ENCODE measurements at regions not wholly inside any gene's neighbourhood (a gene's known extent, or its start where the extent isn't known, plus 50 kb on each side); places are given as distances from the start of the nearest gene placed in this dataset.

DNA sequence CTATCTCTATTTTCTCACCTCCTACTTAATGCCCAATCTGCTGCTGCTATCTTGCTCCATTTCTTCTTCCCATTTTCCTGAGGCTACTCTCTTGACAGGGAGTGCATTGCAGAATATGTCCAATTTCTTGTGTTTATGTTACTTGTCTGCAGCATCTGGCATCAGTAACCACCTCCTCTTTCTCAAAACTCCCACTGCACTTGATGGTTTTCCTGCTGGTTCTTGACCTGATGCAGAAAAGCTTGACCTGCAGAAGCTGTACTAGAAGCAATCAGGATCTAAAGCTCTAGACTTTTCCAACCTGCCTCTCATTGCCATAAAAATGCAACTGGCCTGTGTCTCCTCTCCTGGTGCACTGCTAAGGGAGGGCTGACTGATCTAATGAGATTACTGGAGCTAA lies 287.8 kb downstream of the ZEB1 start:
- DNase-seq (ENCODE audit: low read depth in 2 of 2) = no peak

DNA sequence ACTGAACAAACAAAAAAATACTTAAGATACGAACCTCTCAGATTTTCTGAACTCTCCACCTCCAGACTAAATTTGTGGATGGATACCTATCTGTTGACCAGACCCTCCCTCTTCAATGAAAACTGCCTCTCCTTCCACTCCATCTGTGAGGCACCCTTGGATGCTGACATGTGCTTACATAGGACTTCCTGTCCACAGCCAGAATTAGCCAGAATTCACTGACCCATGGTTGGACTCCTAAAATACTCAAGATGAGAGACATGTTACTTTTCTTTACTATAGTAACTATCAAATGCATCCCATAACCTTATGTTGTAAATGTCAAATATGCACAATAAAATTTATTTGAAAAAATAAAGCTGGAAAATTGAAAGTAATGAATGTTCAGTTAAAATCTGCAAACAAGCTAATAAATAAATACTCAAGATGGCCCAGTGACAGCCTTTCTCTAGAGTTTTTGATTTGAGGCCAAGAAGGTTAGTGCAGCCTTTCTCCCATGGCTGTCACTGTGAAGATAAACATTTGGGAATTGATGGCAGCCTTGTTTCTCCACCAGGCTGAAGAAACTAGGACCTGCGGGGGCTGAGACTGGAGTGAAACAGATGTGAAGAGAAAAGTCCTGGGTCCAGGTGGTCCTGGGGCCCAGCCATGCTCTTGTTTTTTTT lies 287.0 kb downstream of the ZEB1 start:
- DNase-seq (ENCODE audit: low read depth in 2 of 2) = no peak

DNA sequence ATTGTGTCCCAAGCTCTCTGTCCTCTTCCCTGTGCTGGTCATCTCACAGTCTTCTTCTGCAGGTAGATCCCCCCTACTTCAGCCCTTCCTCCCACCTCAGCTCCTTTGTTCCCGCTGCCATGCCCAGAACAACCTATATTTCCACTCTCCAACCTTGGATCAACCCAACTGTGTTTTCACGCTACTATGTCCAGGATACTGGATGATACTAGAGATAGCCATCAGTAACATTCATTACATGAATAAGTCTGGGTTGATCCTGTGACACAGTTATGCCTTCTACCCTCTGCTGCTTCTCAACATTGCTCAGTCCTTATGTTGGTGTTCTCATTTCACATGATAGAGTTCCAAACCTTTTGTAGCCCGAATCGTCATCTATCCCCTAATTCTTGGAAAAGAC lies 286.4 kb downstream of the ZEB1 start:
- DNase-seq (ENCODE audit: low read depth in 2 of 2) = no peak

- no peak for DNase-seq (ENCODE audit: low read depth in 2 of 2)
These were observed 285.7 kb downstream of the ZEB1 start for GRCh38 chr10:31604646-31605170.

DNA sequence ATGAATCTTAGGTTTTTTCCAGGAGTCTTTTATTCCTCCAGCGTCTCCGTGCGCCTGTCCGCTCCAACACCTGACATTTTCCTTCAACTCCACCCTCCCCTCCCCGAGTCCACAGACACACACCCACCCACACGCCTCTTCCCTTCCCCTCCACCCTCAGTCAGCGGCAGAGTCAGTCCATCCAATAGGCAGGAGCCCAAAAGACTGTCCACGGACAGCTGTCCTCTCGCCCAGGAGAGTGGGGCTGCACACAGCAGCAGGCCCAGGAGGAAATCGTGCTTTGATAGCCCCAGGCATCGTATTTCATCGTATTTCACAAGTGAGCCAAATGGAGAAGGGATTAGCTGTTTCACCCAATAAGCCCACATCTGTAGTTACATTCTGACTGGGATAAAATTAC lies 285.1 kb downstream of the ZEB1 start:
- DNase-seq (ENCODE audit: low read depth in 2 of 2) = no peak

DNA sequence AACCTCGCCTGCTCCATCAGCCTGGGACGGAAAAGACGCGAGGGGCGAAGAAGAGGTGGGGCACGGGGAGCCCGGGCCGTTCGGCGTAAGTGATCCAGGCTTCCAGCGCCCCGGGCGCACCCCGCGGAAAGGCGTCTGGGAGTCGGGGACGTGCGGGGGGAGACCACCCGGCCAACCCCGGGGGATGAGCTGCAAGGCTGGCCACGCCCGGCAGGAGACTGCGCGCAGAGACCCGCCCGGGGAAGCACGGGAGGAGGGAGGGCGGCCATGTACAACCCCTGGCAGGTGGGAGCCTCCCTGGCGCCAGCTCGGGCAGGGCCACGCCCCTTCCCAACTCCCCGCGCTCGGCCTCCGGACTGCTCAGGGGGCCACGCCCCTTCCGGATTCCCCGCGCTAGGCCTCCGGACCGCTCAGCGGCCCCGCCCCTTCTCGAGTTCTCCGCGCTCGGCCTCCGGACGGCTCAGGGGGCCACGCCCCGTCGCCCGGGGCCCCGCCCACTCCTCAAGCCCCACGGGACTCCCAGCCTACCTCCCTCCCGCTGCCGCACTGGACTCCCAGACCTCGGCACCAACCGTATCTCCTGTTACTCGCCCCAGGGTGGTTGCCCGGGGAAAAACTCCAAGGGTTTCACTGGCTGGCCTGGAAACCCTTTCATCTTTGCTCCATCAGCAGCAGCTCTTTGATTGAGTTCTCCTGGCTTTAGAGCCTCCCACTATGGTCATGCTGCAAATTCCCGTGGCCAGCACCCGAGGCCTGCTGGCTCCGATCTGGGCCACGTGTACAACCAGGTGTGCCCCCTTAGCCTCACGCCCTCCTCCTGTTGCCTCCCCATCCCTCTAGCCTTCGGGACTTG lies 284.4 kb downstream of the ZEB1 start:
- DNase-seq (ENCODE audit: low read depth in 2 of 2) = peak; percentile 59 to 76

- DNase-seq (ENCODE audit: low read depth in 2 of 2) = no peak
These were observed 283.7 kb downstream of the ZEB1 start for GRCh38 chr10:31602541-31603234.

DNA sequence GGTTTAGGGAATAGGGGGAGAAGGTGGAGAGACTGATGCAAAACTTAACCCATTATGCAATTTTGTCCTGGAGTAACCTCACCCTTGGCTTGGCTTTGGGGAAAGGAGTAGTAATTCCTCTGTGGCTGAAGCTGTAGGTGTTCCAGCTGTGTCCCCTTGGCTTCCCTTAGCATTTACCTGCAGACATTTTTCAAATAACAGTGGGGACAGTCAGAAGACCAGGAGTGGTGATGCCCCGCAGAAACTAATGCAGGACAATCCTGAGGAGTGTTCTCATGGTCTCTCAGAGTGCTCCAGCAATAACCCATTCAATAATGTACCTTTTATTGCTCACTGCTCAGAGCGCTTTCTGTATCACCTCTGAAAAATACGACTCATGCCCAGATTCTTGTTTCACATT lies 282.1 kb downstream of the ZEB1 start:
- no peak for DNase-seq (ENCODE audit: low read depth in 2 of 2)

- DNase-seq (ENCODE audit: low read depth in 2 of 2) = peak in 1 of 2 donors; percentile 13
These were observed 280.8 kb downstream of the ZEB1 start for GRCh38 chr10:31599626-31600504.

DNA sequence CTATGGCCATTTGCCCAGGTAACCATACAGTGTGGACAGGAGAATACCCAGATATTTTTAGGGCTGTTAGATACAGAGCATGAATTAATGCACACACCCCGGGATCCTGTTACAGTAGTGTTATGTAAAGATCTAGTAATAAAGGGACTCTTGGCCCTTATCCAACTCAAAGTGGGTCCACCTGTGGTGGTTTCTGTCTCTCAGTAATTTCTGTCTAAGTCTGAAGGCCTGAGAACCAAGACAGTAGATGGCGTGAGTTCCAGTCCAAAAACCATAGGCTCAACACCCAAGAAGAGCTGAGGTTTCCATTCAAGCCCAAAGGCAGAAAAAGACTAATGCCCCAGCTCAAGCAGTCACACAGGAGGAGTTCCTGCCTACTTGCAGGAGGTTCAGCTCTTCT lies 277.7 kb downstream of the ZEB1 start:
- no peak for DNase-seq (ENCODE audit: low read depth in 2 of 2)

- DNase-seq (ENCODE audit: low read depth in 2 of 2) = no peak
These were observed 277.0 kb downstream of the ZEB1 start for GRCh38 chr10:31595992-31596391.

DNA sequence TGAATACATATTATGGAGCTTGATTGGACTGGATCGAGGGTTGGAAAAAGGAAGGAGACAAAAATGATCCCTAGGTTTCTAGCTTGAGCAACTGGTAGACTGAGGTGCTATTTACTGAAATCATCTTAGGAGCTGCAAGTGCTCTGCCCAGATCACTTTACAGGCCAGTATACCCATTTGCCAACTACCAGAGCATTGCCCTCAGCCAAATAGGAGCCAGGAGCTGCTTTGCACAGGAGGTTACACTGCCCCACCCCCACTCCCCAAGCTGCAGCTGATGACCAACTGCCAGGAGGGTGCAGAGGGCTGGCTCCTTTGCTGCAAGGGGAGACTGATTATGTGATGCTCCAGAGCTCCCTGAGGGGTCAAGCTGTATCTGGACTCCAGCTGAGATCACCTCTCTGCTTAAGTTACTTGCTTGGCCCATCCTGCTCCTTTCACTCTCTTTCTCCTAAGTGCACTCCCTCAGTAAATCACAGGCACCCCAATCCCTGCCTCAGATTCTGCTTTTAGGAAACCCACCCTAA lies 275.4 kb downstream of the ZEB1 start:
- no peak for DNase-seq (ENCODE audit: low read depth in 2 of 2)

GRCh38 chr10:31593124-31593523 lies 274.1 kb downstream of the ZEB1 start:
- DNase-seq (ENCODE audit: low read depth in 2 of 2) = no peak

DNA sequence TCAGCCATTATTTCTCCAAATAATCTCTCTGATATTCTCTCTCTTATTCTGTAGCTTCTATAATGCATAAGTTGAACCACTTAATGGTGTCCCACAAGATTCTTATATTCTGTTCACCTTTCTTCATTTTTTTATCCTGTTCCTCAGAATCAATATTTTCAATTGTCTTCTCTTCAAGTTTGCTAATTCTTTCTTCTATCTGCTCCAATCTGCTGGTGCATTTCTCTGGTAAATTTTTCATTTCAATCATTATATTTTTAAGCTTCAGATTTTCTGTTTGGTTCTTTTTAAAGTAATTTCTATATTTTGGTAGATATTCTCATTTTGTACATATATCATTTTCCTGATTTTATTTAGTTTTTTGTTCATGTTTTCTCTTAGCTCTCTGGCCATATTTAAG lies 272.6 kb downstream of the ZEB1 start:
- no peak for DNase-seq (ENCODE audit: low read depth in 2 of 2)

DNA sequence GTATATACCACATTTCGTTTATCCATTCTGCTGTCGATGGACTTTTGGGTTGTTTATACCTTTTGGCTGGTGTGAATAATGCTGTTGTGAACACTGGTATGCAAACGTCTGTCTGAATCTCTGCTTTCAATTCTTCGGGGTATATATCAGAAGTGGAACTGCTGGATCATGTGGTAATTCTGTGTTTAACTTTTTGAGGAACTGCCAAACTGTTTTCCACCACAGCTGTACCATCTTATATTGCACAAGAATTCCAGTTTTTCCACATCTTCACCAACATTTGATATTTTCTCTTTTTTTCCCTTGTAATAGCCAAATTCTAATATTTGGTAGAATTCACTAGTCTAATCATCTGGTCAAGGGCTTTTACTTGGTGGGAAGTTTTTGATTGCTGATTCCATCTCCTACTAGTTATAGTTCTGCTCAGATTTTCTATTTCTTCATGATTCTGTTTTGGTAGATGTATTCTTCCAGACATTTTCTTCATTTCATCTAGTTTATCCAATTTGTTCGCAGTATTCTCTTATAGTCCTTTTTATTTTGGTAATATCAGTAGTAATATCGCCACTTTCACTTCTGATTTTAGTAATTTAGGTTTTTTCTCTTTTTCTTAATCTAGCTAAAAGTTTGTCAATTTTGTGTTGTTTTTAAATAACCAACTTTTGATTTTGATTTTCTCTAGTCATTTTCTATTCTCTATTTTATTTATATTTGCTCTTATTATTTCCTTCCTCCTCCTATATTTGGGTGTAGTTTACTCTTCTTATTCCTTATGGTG lies 271.2 kb downstream of the ZEB1 start:
- no peak for DNase-seq (ENCODE audit: low read depth in 2 of 2)

DNA sequence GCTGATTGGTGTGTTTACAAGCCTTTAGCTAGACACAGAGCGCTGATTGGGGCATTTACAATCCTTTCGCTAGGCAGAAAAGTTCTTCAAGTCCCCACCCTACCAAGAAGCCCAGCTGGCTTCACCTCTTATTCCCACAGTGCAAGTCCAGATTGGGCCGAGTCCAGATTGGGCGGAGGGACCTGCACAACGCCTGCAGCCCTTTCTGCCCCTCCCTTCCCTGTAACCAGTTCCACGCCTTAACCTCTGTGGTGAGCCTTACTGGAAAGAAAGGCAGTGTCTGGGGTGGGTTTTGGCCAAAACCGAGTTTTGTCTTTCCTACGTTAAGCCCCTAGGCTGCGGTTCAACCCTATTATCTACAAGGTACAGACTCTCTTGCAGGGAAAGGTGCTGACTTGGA lies 268.7 kb downstream of the ZEB1 start:
- DNase-seq (ENCODE audit: low read depth in 2 of 2) = no peak

DNA sequence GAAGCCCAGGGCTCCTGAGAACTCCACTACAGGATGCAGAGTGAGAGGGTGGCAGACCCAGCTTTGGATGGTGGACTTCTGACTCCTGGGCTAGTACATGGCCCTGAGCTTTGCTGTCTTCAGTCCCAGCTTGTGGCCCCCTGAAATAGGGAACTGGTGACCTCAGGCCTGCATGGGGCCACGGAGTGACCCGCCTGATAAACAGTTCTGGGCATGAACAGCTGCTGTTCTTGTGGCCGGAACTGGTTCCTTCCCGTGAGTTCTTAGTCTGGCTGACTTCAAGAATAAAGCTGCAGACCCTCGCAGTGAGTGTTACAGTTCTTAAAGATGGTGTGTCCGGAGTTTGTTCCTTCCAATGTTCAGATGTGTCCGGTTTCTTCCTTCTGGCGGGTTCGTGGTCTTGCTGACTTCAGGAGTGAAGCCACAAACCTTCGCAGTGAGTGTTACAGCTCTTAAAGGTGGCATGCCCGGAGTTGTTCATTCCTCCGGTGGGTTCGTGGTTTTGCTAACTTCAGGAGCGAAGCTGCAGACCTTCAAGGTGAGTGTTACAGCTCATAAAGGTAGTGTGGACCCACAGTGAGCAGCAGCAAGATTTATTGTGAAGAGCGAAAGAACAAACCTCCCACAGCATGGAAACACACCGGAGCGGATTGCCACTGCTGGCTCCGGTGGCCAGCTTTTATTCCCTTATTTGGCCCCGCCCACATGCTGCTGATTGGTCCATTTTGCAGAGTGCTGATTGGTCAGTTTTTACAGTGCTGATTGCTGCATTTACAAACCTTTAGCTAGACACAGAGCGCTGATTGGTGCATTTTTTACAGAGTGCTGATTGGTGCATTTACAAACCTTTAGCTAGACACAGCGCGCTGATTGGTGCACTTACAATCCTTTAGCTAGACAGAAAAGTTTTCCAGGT lies 268.0 kb downstream of the ZEB1 start:
- DNase-seq (ENCODE audit: low read depth in 2 of 2) = no peak

- DNase-seq (ENCODE audit: low read depth in 2 of 2) = no peak
These were observed 265.9 kb downstream of the ZEB1 start for GRCh38 chr10:31584876-31585275.

DNA sequence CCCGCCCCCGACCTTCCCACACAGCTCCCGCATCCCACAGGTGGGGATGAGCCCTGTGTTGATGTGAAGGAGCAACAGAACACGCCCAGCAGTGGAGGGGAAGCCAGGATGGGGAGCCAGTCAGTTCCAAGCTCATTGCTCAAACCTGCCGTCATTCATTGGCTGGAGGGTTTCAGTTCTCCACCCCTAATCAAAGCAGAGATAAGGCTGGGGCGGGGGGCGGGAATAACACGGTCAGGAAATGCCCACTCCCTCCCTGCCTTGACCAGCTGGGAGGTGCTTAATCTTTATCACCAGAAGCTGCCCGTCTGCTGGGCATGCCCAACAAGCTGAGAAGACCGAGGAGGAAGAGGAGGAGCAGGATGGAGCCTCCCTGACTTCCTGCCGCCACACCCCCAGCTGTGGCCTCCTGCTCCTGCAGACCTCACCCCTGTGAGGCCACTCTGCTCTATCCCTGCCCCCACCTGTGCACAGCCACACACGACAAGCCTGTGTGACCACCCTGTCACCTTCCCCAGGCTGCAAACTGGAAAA lies 265.1 kb downstream of the ZEB1 start:
- DNase-seq (ENCODE audit: low read depth in 2 of 2) = no peak
